Osteoblast (primary cell): ENCODE measurements at regions not wholly inside any gene's neighbourhood (a gene's known extent, or its start where the extent isn't known, plus 50 kb on each side); places are given as distances from the start of the nearest gene placed in this dataset.
A peak's percentile ranks its signal among the peaks of the same experiment; 100 is the strongest.

Experiments
- DNase-seq: peaks from one replicate; pipeline ENCODE4 v3.0.0; 2011; ENCODE audit warnings: low spot score, mixed read lengths; ENCODE audit not compliant: insufficient read length; ENCODE audit errors: missing footprints
- H2AFZ ChIP-seq: 2 replicates; pipeline ENCODE4 v1.6.0; 2011; ENCODE audit warnings: mild to moderate bottlenecking, low read length
- H3K27ac ChIP-seq: 2 replicates; pipeline ENCODE4 v1.5.1; 2011; ENCODE audit warnings: mild to moderate bottlenecking, low read depth, low read length, moderate library complexity
- H3K27me3 ChIP-seq: 2 replicates; pipeline ENCODE4 v1.6.0; 2012; ENCODE audit warnings: mild to moderate bottlenecking, control low read depth, inconsistent platforms, low read length, moderate library complexity; ENCODE audit not compliant: insufficient read depth
- H3K36me3 ChIP-seq: 2 replicates; pipeline ENCODE4 v1.5.1; 2011; ENCODE audit warnings: mild to moderate bottlenecking, low read length, control low read depth, moderate library complexity; ENCODE audit not compliant: insufficient read depth
- H3K4me1 ChIP-seq: 2 replicates; pipeline ENCODE4 v1.5.1; 2011; ENCODE audit warnings: mild to moderate bottlenecking, low read length, control low read depth, moderate library complexity; ENCODE audit not compliant: insufficient read depth
- H3K4me2 ChIP-seq: 2 replicates; pipeline ENCODE4 v1.6.0; 2011; ENCODE audit warnings: mild to moderate bottlenecking, low read length; ENCODE audit not compliant: insufficient read depth
- H3K4me3 ChIP-seq: fragments of 200-600 bp; sonication (generic); 3 replicates; pipeline ENCODE4 v1.5.1; 2012; ENCODE audit warnings: mild to moderate bottlenecking, low read length, inconsistent platforms; ENCODE audit not compliant: insufficient read depth
- H3K79me2 ChIP-seq: 2 replicates; pipeline ENCODE4 v1.6.0; 2012; ENCODE audit warnings: mild to moderate bottlenecking, low read length, control low read depth, inconsistent platforms; ENCODE audit not compliant: insufficient read depth
- H3K9me3 ChIP-seq: 2 replicates; pipeline ENCODE4 v1.5.1; 2011; ENCODE audit warnings: low read depth, low read length, control low read depth
- H4K20me1 ChIP-seq: 2 replicates; pipeline ENCODE4 v1.6.0; 2012; ENCODE audit warnings: mild to moderate bottlenecking, low read length, control low read depth; ENCODE audit not compliant: insufficient read depth
- TF ChIP-seq, protein P1 (sequence below): IDR thresholded peaks from 2 replicates; pipeline ENCODE4 v1.5.1; 2011; ENCODE audit warnings: mild to moderate bottlenecking, low read depth, low read length, moderate library complexity; ENCODE audit errors: extremely low read depth

DNA sequence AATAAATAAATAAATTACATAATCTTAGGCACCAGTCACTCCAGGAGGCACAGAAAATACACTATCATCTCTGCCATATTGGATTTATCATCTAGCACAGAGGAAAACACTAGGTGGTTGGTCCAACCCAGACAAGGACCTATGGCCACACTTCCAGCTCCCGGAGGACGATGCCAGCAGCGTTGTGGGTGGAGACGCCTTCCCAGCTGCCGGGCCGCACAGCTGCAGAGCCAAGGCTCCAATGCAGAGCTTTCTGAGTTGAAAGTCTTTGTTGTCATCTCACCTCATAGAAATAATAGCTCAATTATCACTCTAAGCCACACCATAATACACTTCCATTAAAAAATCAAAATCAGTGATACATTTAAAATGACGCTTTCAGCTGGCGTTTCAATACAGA is 457.1 kb upstream of the SALL3 start:
- Histone ChIP-seq H3K27ac (no peak overlapping the region), H3K4me1 (no peaks in the 10 kb centered on the region), H2AFZ (no peak overlapping the region), H3K79me2 (no peaks in the 10 kb centered on the region), H4K20me1 (no peaks in the 10 kb centered on the region), H3K9me3 (peaks cover 3% of the 10 kb centered on the region), H3K4me2 (no peak overlapping the region), H3K36me3 (no peaks in the 10 kb centered on the region), H3K27me3 (no peaks in the 10 kb centered on the region), H3K4me3 (no peak overlapping the region)
- TF ChIP-seq, protein P1, sequence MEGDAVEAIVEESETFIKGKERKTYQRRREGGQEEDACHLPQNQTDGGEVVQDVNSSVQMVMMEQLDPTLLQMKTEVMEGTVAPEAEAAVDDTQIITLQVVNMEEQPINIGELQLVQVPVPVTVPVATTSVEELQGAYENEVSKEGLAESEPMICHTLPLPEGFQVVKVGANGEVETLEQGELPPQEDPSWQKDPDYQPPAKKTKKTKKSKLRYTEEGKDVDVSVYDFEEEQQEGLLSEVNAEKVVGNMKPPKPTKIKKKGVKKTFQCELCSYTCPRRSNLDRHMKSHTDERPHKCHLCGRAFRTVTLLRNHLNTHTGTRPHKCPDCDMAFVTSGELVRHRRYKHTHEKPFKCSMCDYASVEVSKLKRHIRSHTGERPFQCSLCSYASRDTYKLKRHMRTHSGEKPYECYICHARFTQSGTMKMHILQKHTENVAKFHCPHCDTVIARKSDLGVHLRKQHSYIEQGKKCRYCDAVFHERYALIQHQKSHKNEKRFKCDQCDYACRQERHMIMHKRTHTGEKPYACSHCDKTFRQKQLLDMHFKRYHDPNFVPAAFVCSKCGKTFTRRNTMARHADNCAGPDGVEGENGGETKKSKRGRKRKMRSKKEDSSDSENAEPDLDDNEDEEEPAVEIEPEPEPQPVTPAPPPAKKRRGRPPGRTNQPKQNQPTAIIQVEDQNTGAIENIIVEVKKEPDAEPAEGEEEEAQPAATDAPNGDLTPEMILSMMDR: no peak
- peak; percentile 38 for DNase-seq

DNA sequence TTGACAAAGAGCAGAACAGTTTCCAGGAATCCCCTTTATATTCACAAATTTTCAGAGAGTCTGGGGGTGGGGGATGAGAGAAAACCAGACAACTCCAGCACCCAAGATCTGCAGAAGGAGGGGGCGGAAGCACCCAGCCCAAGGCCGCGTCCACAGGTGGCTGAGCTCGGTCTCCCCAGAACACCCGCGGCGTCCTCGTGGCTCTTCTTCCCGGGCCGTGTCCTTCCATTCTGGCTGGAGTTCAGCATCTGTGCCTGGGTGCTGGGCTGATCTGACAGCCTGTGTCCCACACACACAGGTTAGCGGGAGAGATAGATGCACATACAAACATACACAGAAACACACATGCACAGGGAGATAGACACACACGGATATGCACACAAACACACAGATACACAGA is 455.8 kb upstream of the SALL3 start:
- Histone ChIP-seq H3K4me1 (no peaks in the 10 kb centered on the region), H3K27me3 (no peaks in the 10 kb centered on the region), H3K79me2 (no peaks in the 10 kb centered on the region), H2AFZ (no peak overlapping the region), H3K27ac (no peak overlapping the region), H3K4me3 (no peak overlapping the region), H4K20me1 (no peaks in the 10 kb centered on the region), H3K9me3 (peaks cover 5% of the 10 kb centered on the region), H3K36me3 (no peaks in the 10 kb centered on the region), H3K4me2 (no peak overlapping the region)
- TF ChIP-seq, protein P1: no peak
- DNase-seq: no peak

DNA sequence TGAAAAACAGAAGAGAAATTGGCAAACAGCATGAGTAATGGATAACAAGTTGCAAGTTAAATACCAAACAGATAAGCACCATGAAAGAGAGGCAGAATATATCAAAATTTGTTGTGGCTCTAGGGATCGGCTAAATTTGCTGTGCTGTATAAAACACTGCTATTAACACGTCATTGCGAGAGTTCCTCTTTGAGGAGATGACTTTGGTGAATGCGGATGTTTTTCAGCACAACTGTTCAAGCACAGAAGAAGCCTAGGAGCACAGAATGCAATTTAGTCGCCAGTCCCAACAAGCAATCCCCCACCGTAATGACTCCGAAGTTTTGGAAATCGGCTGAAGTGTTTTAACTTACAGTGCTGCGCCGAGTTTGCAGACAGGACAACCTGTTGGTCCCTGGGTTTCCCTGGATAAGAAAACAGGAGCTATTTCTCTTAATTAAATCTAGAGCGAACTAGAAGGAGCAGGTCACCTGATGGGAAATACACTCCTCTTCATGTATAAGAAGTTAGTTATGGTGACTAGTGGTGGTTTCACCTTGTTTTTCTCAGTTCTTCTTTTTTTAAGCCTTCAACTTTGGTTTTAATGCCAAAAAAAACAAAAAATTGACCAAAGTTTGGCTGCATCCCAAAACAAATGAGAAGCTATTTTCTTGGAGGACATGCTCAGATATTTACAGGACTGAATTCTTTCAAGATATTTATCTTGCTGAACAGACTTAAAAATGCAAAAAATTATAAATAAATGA is 454.1 kb upstream of the SALL3 start:
- no peak overlapping the region for H2AFZ ChIP-seq
- H3K79me2 ChIP-seq: no peaks in the 10 kb centered on the region
- TF ChIP-seq, protein P1: no peak
- H4K20me1 ChIP-seq: no peaks in the 10 kb centered on the region
- no peak overlapping the region for H3K27ac ChIP-seq
- no peak for DNase-seq
- no peaks in the 10 kb centered on the region for H3K27me3 ChIP-seq
- no peaks in the 10 kb centered on the region for H3K36me3 ChIP-seq
- no peak overlapping the region for H3K4me2 ChIP-seq
- H3K4me1 ChIP-seq: no peaks in the 10 kb centered on the region
- no peak overlapping the region for H3K4me3 ChIP-seq
- H3K9me3 ChIP-seq: peaks cover 5% of the 10 kb centered on the region

DNA sequence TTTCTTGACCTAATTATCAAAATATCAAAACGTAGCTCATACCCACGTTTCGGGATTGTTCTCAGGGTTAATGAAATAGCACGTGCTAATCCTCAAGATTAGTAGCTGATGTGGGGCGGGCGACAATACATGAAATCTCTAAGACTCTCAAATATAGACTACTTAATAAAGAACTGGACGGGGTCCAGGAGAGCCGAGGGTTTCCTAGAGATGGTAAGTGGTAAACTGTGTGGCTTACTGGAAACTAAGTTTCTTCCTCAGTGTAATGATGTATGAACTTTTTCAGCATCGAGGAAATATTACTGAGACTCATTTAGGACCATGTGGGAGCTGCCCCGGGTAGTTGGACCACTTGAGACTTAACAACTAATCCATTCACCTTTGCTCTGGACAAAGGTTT is 453.3 kb upstream of the SALL3 start:
- Histone ChIP-seq H4K20me1 (no peaks in the 10 kb centered on the region), H3K4me2 (no peak overlapping the region), H3K36me3 (no peaks in the 10 kb centered on the region), H3K27me3 (no peaks in the 10 kb centered on the region), H3K4me1 (no peaks in the 10 kb centered on the region), H2AFZ (no peak overlapping the region), H3K4me3 (no peak overlapping the region), H3K27ac (no peak overlapping the region), H3K79me2 (no peaks in the 10 kb centered on the region), H3K9me3 (peaks cover 5% of the 10 kb centered on the region)
- TF ChIP-seq, protein P1: no peak
- no peak for DNase-seq
